ENCODE measurements at regions not wholly inside any gene's neighbourhood (a gene's known extent, or its start where the extent isn't known, plus 50 kb on each side); places are given as distances from the start of the nearest gene placed in this dataset.
A peak's percentile ranks its signal among the peaks of the same experiment; 100 is the strongest.

DNA sequence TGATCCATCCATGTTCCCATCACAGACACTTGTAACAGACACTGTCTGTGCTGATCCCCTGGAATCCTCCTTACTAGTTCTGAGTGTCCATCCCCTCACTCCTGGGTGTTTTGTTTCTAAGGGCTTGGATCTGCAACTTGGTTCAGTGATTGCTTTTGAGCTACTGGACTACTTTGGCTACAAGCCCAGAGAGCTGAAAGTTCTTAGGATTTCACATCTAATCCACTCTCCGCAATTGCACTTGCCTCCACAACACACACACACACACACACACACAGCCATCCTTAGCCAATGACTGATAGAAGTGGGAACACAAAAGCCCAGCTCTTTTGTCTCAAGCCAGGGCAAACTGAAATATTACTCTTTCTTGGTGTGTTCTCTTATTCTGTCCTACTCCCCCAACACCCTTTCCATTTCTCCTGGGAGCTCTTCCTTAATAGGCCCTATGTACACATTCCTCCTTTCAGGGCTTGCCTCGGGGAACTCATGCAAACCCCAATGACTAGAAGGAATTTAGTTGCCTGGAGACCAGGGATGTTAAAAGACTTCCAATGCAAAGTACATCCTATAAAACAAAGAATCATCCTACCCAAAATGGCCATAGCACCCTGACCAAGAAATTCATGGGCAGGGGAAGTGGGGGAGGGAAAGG, 206.1 kb upstream of the UBE2E2 start:
- no peak for DNase-seq (ENCODE audit: low spot score)

DNA sequence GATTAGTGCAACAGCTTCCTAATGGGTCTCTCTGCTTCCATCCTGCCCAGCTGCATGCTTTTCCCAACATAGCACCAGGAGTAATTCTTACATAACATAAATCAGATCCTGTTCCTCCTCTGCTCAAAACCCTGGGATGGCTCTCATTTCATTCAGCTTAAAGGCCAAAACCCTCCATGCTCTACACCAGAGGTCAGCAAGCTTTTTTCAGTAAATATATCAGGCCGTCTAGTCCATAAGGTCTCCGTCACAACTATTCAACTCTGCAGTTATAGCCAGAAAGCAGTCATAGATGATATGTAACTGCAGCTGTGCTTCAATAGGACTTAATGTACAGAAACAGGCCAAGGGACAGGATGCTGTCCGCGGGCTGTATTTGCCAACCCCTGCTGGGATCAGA, 202.8 kb upstream of the UBE2E2 start:
- no peak for DNase-seq (ENCODE audit: low spot score)

GRCh38 chr3:23002151-23002550, 201.0 kb upstream of the UBE2E2 start:
- DNase-seq (ENCODE audit: low spot score), result no peak

GRCh38 chr3:23002836-23003732, 200.0 kb upstream of the UBE2E2 start:
- no peak for DNase-seq (ENCODE audit: low spot score)

DNA sequence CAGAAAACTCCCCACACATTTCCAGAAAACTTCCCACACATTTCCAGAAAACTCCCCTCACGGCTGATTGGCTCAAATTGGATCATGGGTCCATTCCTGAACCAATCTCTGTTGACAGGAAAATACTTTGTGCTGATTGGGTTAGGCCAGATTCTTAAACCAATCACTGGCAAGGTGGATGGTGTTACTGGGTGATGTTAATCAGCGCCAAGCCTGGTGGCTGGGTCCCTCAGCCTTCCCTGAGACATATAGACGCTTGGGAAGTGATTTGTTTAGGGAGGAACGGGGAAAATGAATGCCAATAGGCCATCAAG, 199.4 kb upstream of the UBE2E2 start:
- DNase-seq (ENCODE audit: low spot score), result no peak

GRCh38 chr3:23004971-23005370, 198.2 kb upstream of the UBE2E2 start:
- DNase-seq (ENCODE audit: low spot score), result peak; percentile 46

GRCh38 chr3:23017801-23018200, 185.3 kb upstream of the UBE2E2 start:
- no peak for DNase-seq (ENCODE audit: low spot score)

GRCh38 chr3:23019596-23020300, 183.4 kb upstream of the UBE2E2 start:
- no peak for DNase-seq (ENCODE audit: low spot score)

GRCh38 chr3:23028294-23028693, 174.8 kb upstream of the UBE2E2 start:
- DNase-seq (ENCODE audit: low spot score), result no peak

- no peak for DNase-seq (ENCODE audit: low spot score)
Observed at GRCh38 chr3:23029001-23029400, 174.1 kb upstream of the UBE2E2 start.

DNA sequence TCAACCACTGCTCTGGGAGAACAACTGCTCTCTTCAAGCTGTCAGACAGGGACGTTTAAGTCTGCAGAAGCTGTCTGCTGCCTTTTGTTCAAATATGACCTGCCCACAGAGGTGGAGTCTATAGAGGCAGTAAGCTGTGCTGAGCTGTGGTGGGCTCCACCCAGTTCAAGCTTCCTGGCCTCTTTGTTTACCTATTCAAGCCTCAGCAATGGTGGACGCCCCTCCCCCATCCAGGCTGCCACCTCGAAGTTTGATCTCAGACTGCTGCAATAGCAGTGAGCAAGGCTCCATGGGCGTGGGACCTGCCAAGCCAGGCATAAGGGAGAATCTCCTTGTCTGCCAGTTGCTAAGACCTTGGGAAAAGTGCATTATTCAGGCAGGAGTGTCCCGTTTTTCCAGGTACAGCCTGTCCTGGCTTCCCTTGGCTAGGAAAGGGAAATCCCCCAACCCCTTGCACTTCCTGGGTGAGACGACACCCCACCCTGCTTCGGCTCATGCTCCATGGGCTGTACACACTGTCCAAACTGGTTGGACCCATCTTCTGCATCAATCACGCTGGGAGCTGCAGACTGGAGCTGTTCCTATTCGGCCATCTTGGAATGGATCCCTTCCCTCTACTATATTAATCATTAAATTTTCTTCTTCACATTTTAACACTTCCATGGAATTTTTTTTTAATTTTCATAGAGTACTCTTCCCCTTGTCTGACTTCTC, 167.0 kb upstream of the UBE2E2 start:
- no peak for DNase-seq (ENCODE audit: low spot score)

DNA sequence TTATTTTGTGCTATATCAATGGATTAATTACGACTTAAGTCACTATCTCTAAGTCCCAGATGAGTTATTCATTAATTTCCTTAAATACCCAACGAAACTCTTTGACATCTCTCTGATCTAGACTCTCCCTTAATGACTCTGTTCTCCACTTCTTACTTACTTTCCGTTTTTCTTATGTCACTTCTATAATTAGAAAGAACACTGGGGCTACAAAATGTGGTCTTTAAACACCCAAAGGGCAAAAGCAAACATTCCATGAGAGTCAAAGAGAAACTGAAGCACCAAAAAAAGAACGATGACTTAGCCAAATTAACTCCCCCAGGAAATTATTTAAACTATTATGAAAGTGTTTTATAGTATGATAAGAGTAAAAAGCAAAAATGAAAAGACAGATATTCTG, 166.4 kb upstream of the UBE2E2 start:
- DNase-seq (ENCODE audit: low spot score), result no peak

GRCh38 chr3:23038471-23038870, 164.7 kb upstream of the UBE2E2 start:
- no peak for DNase-seq (ENCODE audit: low spot score)

GRCh38 chr3:23041918-23042696, 161.0 kb upstream of the UBE2E2 start:
- no peak for DNase-seq (ENCODE audit: low spot score)

GRCh38 chr3:23044463-23044862, 158.7 kb upstream of the UBE2E2 start:
- no peak for DNase-seq (ENCODE audit: low spot score)

GRCh38 chr3:23046536-23046935, 156.6 kb upstream of the UBE2E2 start:
- no peak for DNase-seq (ENCODE audit: low spot score)

DNA sequence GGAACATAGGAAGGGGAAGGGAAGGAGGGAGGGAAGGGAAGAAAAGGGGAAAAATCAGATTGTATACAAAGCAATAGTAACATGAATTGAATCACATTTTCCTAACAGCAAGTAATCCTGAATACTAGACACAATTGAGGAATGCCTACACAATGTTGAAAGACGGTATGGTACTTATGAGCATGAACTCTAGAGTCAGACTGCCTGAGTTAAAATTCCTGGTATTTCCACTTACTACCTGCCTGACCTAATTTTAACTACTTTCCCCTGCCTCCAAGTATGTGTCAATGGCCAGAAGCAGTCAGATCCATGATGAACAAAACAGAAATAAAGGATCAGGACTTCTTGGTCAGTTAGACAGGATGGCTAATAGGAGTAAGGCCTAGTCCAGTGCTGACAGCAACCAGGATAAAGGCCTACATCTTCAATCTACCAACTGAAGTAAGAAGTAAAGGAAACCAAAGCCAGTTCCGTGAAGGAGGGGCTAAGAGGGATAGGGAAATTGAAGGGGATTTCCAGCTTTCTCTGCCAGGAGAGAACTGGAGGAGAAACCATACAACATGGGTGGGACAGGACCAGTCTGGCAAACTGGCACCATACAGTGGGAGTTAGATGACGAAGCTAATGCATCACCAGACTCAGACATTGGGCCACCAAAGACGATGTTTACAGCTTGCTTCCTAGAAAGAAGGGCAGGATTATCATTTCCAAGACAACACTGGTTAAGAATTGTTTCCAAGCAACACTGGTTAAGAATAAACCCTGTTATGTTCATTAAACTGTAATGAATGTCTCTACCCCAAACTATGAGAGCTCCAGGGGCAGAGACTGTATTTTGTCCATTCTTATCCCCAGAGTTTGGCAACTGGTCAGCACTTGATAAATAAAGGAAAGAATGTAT, 151.6 kb upstream of the UBE2E2 start:
- DNase-seq (ENCODE audit: low spot score), result no peak

- DNase-seq (ENCODE audit: low spot score), result no peak
Observed at GRCh38 chr3:23052208-23052607, 150.9 kb upstream of the UBE2E2 start.

GRCh38 chr3:23052620-23053019, 150.5 kb upstream of the UBE2E2 start:
- DNase-seq (ENCODE audit: low spot score), result no peak

GRCh38 chr3:23055733-23056376, 147.3 kb upstream of the UBE2E2 start:
- peak; percentile 45 for DNase-seq (ENCODE audit: low spot score)
